ENCODE measurements at regions not wholly inside any gene's neighbourhood (a gene's known extent, or its start where the extent isn't known, plus 50 kb on each side); places are given as distances from the start of the nearest gene placed in this dataset.

- TF ChIP-seq PATZ1 (CRISPR knock-in tag; IDR thresholded peaks at IDR 0.05; ENCODE audit: borderline replicate concordance): no peak
- TF ChIP-seq TCF4 (CRISPR knock-in tag; IDR thresholded peaks at IDR 0.05; ENCODE audit: borderline replicate concordance): no peak
- no peak for TF ChIP-seq RARB (CRISPR knock-in tag; IDR thresholded peaks at IDR 0.05)
- TF ChIP-seq CSRNP3 (CRISPR knock-in tag; IDR thresholded peaks at IDR 0.05): no peak
- TF ChIP-seq POU6F1 (CRISPR knock-in tag; IDR thresholded peaks at IDR 0.05; ENCODE audit: borderline replicate concordance, low read depth): no peak
- TF ChIP-seq ZNF70 (CRISPR knock-in tag; IDR thresholded peaks at IDR 0.05): no peak
- TF ChIP-seq CREB5 (CRISPR knock-in tag; IDR thresholded peaks at IDR 0.05; ENCODE audit: low read depth): no peak
- no peak for TF ChIP-seq ZNF565 (CRISPR knock-in tag; conservative IDR thresholded peaks at IDR 0.05; ENCODE audit: low read depth)
- no peak for TF ChIP-seq ARNTL (CRISPR knock-in tag; IDR thresholded peaks at IDR 0.05; ENCODE audit: borderline replicate concordance, low read depth)
- TF ChIP-seq SNAI2 (CRISPR knock-in tag; IDR thresholded peaks at IDR 0.05): no peak
These were observed 197.6 kb downstream of the LIPI start for GRCh38 chr21:14013056-14013603.
